ENCODE measurements at regions not wholly inside any gene's neighbourhood (a gene's known extent, or its start where the extent isn't known, plus 50 kb on each side); places are given as distances from the start of the nearest gene placed in this dataset.

DNA sequence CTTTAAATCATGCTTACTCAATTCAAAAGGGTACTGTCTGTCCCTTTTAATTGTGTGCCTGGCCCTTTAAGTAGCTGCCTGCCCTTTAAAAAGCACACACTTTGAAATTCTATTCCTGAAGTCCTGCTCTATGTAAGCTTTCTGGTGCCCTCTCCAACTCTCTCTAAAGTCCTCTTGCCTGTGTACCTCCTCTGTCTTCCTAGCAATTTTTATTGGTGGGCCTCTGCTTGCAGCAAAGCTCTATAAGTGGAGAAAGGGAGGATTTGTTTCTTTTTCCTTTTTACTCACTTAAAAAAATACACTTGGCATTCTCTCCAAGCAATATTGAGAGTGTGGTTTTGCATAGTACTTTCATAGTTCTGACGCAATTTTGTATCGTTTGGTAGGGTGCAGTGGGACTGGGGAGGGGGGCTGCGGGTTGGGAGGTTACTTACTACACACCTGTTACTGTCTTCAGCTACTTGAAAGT is 135.4 kb downstream of the LMO4 start:
- Histone ChIP-seq H3K36me3 (no peaks in the 10 kb centered on the region), H3K27ac (no peak overlapping the region), H3K9me3 (no peaks in the 10 kb centered on the region), H3K27me3 (no peaks in the 10 kb centered on the region), H3K4me3 (no peak overlapping the region), H3K4me1 (peaks cover 0 to 8% (median 0%) of the 10 kb centered on the region in 3 donors)
- ATAC-seq: no peak
- WGBS, 2 donors (ENCODE audit: low coverage in 1 of 2): 33 to 34% methylated on average over 1 to 3 of the region's 3 CpGs
- no peak for TF ChIP-seq EP300 (IDR thresholded peaks at IDR 0.05)
- TF ChIP-seq, protein P1, sequence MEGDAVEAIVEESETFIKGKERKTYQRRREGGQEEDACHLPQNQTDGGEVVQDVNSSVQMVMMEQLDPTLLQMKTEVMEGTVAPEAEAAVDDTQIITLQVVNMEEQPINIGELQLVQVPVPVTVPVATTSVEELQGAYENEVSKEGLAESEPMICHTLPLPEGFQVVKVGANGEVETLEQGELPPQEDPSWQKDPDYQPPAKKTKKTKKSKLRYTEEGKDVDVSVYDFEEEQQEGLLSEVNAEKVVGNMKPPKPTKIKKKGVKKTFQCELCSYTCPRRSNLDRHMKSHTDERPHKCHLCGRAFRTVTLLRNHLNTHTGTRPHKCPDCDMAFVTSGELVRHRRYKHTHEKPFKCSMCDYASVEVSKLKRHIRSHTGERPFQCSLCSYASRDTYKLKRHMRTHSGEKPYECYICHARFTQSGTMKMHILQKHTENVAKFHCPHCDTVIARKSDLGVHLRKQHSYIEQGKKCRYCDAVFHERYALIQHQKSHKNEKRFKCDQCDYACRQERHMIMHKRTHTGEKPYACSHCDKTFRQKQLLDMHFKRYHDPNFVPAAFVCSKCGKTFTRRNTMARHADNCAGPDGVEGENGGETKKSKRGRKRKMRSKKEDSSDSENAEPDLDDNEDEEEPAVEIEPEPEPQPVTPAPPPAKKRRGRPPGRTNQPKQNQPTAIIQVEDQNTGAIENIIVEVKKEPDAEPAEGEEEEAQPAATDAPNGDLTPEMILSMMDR (IDR thresholded peaks at IDR 0.05): no peak
- TF ChIP-seq POLR2AphosphoS5 (IDR thresholded peaks at IDR 0.05): no peak
- no peak for TF ChIP-seq POLR2A (IDR thresholded peaks at IDR 0.05)

DNA sequence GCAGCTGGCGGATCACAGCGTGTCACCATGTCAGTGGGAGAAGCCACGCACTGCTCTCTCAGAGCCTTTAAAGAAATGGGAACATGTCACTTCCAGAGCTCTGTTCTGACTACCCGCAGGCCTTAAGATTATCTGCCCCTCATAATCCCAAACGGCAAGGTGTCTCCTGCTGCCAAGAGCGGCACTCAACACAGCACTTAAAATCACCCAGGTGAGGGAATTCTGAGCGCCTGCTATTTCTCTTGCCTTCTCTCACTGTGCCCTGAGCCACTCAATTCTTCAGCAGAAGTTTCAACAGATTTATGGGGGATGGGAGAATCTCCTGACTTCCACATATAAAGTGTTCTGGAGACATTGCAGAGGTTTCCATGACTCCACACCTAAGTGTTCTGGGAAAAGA is 137.9 kb downstream of the LMO4 start:
- Histone ChIP-seq H3K27ac (no peak overlapping the region), H3K9me3 (no peaks in the 10 kb centered on the region), H3K27me3 (no peaks in the 10 kb centered on the region), H3K36me3 (no peaks in the 10 kb centered on the region), H3K4me3 (no peak overlapping the region), H3K4me1 (peaks cover 0 to 8% (median 0%) of the 10 kb centered on the region in 3 donors)
- no peak for ATAC-seq
- WGBS, 2 donors (ENCODE audit: low coverage in 1 of 2): 71 to 89% methylated on average over 3 to 6 of the region's 7 CpGs
- TF ChIP-seq POLR2A (IDR thresholded peaks at IDR 0.05) (no peak), EP300 (IDR thresholded peaks at IDR 0.05) (no peak), POLR2AphosphoS5 (IDR thresholded peaks at IDR 0.05) (no peak)
- TF ChIP-seq, protein P1 (IDR thresholded peaks at IDR 0.05): no peak

DNA sequence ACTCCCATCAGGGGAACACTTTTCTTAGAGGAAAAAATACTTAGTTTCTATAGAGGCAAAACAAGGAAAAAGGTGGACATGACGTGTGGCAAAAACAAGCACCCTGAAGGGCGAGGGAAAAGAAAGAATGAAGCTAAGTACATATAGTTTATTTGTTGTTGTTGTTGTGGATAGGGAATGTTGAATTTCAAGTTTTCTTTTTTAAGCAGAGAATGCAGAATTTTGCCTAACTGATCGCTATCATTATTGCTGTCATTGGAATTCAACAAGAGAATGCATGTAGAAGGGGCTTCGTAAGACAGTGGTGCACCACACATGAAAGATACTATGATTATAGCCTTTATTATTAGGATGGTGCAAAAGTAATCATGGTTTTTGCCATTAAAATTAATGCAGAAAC is 144.0 kb downstream of the LMO4 start:
- ATAC-seq: no peak
- Histone ChIP-seq H3K4me1 (no peaks in the 10 kb centered on the region), H3K36me3 (no peaks in the 10 kb centered on the region), H3K27ac (no peak overlapping the region), H3K9me3 (no peaks in the 10 kb centered on the region), H3K27me3 (no peaks in the 10 kb centered on the region), H3K4me3 (no peak overlapping the region)
- no peak for TF ChIP-seq EP300 (IDR thresholded peaks at IDR 0.05)
- no peak for TF ChIP-seq POLR2A (IDR thresholded peaks at IDR 0.05)
- TF ChIP-seq, protein P1 (IDR thresholded peaks at IDR 0.05): no peak
- TF ChIP-seq POLR2AphosphoS5 (IDR thresholded peaks at IDR 0.05): no peak
- WGBS, 2 donors (ENCODE audit: low coverage in 1 of 2): 92 to 93% methylated on average over 4 of the region's 4 CpGs

DNA sequence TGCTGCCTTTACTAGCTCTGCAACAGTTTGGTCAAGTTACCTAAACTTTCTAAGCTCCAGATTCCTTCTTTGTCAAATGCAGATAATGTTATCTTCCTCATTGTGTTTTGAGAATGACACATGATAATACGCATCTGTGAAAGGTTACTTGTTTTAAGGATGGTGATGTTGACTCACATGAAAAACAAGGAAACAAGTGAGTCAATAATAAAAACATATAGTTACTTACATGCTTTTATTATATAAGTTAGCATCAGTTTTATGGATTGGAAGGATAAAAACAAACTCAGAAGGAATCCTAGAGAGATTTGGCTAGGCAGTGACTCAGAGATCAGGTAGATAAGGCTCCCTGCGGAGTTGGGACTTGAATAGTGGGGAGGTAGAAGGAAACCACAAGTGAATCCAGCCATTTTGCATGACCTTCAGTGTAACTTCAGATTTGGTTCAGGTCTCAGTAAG is 144.6 kb downstream of the LMO4 start:
- Histone ChIP-seq H3K4me3 (no peak overlapping the region), H3K27ac (no peak overlapping the region), H3K36me3 (no peaks in the 10 kb centered on the region), H3K4me1 (no peaks in the 10 kb centered on the region), H3K27me3 (no peaks in the 10 kb centered on the region), H3K9me3 (no peaks in the 10 kb centered on the region)
- 77 to 88% methylated on average over 2 of the region's 2 CpGs for WGBS, 2 donors (ENCODE audit: low coverage in 1 of 2)
- TF ChIP-seq POLR2A (IDR thresholded peaks at IDR 0.05) (no peak), EP300 (IDR thresholded peaks at IDR 0.05) (no peak), POLR2AphosphoS5 (IDR thresholded peaks at IDR 0.05) (no peak)
- TF ChIP-seq, protein P1 (IDR thresholded peaks at IDR 0.05): no peak
- no peak for ATAC-seq

DNA sequence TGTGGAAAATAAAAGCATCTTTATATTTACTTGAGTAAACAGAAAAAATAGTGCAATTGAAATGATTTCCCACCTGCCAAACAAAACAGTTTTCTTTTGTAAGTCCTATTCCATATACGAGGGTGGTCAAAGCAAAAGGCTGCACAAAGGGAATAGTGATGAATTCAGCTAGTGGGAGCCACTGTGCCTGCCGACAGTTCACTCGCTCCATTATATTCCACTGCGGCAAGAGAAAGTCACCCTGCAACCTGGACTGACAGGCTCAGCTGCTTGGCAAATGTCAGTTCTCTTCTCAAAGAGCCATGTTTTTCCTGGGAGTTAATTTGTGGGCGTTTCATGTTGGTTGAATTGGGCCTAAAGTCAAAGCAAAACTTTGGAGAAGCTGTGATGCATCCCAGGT is 145.4 kb downstream of the LMO4 start:
- TF ChIP-seq, protein P1 (IDR thresholded peaks at IDR 0.05): no peak
- TF ChIP-seq POLR2A (IDR thresholded peaks at IDR 0.05): no peak
- TF ChIP-seq EP300 (IDR thresholded peaks at IDR 0.05): no peak
- TF ChIP-seq POLR2AphosphoS5 (IDR thresholded peaks at IDR 0.05): no peak
- Histone ChIP-seq H3K36me3 (no peaks in the 10 kb centered on the region), H3K9me3 (no peaks in the 10 kb centered on the region), H3K27me3 (no peaks in the 10 kb centered on the region), H3K4me3 (no peak overlapping the region), H3K27ac (no peak overlapping the region), H3K4me1 (no peaks in the 10 kb centered on the region)
- WGBS, 2 donors (ENCODE audit: low coverage in 1 of 2): 74 to 80% methylated on average over 1 to 5 of the region's 5 CpGs
- ATAC-seq: no peak
